Adrenal gland (tissue), 9 donors: ENCODE measurements at regions not wholly inside any gene's neighbourhood (a gene's known extent, or its start where the extent isn't known, plus 50 kb on each side); places are given as distances from the start of the nearest gene placed in this dataset.

Experiments used
- DNase-seq, 7 donors: peaks; one replicate each; pipeline ENCODE4 v3.0.0-alpha.2; 2019 to 2020
- H3K27ac ChIP-seq, 5 donors: fragments of 200-600 bp; sonication (generic) in 4 of 5; 1 replicate in 3 of 5; 2 replicates in 2 of 5; pipeline versions ENCODE4 v1.5.1 to v1.8.0; 2016 to 2020; ENCODE audit warnings: mild to moderate bottlenecking in 1 of 5
- H3K27me3 ChIP-seq: fragments of 200-600 bp; 2 replicates; pipeline ENCODE4 v1.8.0; 2021
- H3K36me3 ChIP-seq, 2 donors: fragments of 200-600 bp; replicated peaks in 1 of 2; 1 replicate in 1 of 2; 2 replicates in 1 of 2; pipeline versions ENCODE4 v1.5.1 to v1.8.0; 2018 to 2022
- H3K4me1 ChIP-seq, 2 donors: fragments of 200-600 bp; replicated peaks in 1 of 2; 1 replicate in 1 of 2; 2 replicates in 1 of 2; pipeline versions ENCODE4 v1.5.1 to v1.8.0; 2018 to 2021
- H3K4me3 ChIP-seq, 4 donors: fragments of 200-600 bp; sonication (generic) in 3 of 4; one replicate each; pipeline ENCODE4 v1.5.1; 2016 to 2018
- H3K9me3 ChIP-seq, 3 donors: fragments of 200-600 bp; sonication (generic) in 1 of 3; replicated peaks in 1 of 3; 1 replicate in 2 of 3; 2 replicates in 1 of 3; pipeline versions ENCODE4 v1.5.1 to v1.8.0; 2016 to 2021
- POLR2A ChIP-seq, 2 donors: fragments of 450-650 bp; IDR thresholded peaks; one replicate each; pipeline ENCODE4 v1.6.1; 2017; ENCODE audit warnings: antibody characterized with exemption in 2 of 2, mild to moderate bottlenecking in 2 of 2, moderate library complexity in 1 of 2
- WGBS, 4 donors: extraction: QIAGEN DNeasy Blood & Tissue Kit in 2 of 4; methylation state at CpG; one replicate each; pipeline versions ENCODE4 v1.1.5 to v1.1.7; 2013 to 2017; 5-methylcytosine and 5-hydroxymethylcytosine counted together
- intact Hi-C, 2 donors: fragments of 100-400 bp; cut with DNase I; formaldehyde crosslinking; loops; one replicate each; pipeline versions ENCODE4 v1.14.1 to v1.15.0; 2022 to 2023
- TF ChIP-seq, protein P1 (sequence below), 6 experiments: fragments of 450-650 bp in 4 of 6; fragments of 200-600 bp in 2 of 6; sonication (generic) in 1 of 6; IDR thresholded peaks; 1 replicate in 5 of 6; 2 replicates in 1 of 6; pipeline versions ENCODE4 v1.5.1 to v1.8.0; 2016 to 2021; ENCODE audit warnings: antibody characterized with exemption in 6 of 6, mild to moderate bottlenecking in 2 of 6, moderate library complexity in 1 of 6
- donor health status: healthy with polysubstance abuse.
- donor health status: Bipolar disorder and iron deficiency.
- donor health status: DM: yes; HTN: yes; CAD: no.
- donor health status: DM: no; HTN: no; CAD: no.
- donor health status: DM: no; HTN: no; CAD: no.

DNA sequence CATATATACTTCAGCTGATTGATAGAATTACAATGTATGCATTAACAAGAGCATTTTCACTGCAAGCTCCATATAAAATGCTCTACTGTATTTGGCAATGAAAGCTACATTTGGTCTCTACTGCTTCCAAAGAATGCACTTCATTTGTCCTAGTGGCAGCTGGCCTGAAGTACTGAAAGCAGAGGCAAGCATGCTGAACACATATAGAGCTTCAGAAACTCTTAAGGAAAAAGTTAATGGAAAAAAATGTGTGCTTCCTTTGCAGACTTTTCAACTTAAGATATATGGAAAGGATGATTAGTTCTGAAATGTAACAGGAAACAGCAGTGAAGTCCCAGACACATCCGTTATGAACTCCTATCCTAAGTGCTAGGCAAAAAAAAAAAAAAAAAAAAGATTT is 537.1 kb upstream of the POM121L12 start:
- intact Hi-C loops, result no loop called here
- H3K27ac ChIP-seq, result no peak overlapping the region
- 35 to 56% (median 45%) methylated on average over 1 of the region's 1 CpG for WGBS, 4 donors

DNA sequence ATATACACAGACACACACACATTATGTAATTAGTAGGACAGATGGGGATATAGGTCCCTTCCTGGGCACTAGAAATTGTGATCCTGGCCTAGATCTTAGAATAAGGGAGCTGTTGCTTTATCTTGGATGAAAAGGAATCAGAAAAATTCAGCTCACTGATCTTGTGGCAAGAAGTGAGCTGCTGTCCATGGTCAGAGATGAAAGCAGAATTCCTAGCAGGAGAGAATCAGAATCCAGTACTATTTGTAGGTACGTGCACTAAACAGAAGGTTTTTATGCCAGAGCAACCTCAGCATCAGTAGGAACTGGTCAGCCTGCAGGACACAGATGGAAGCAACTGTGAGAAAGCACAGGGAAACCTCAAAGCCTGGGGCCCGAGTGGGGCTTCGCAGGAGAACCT is 549.2 kb upstream of the POM121L12 start:
- WGBS, 4 donors, result 53 to 58% (median 56%) methylated on average over 3 of the region's 3 CpGs
- no peaks in the 10 kb centered on the region for H3K4me1 ChIP-seq
- H3K27ac ChIP-seq, result no peak overlapping the region
- no peaks in the 10 kb centered on the region for H3K9me3 ChIP-seq
- no peak for DNase-seq
- no peaks in the 10 kb centered on the region for H3K27me3 ChIP-seq
- no peak overlapping the region for H3K4me3 ChIP-seq
- no peak for TF ChIP-seq POLR2A (IDR thresholded peaks at IDR 0.05)
- TF ChIP-seq, protein P1, sequence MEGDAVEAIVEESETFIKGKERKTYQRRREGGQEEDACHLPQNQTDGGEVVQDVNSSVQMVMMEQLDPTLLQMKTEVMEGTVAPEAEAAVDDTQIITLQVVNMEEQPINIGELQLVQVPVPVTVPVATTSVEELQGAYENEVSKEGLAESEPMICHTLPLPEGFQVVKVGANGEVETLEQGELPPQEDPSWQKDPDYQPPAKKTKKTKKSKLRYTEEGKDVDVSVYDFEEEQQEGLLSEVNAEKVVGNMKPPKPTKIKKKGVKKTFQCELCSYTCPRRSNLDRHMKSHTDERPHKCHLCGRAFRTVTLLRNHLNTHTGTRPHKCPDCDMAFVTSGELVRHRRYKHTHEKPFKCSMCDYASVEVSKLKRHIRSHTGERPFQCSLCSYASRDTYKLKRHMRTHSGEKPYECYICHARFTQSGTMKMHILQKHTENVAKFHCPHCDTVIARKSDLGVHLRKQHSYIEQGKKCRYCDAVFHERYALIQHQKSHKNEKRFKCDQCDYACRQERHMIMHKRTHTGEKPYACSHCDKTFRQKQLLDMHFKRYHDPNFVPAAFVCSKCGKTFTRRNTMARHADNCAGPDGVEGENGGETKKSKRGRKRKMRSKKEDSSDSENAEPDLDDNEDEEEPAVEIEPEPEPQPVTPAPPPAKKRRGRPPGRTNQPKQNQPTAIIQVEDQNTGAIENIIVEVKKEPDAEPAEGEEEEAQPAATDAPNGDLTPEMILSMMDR (IDR thresholded peaks at IDR 0.05), result no peak
- intact Hi-C loops, result no loop called here
- no peaks in the 10 kb centered on the region for H3K36me3 ChIP-seq

More for the DNA sequence above, 537.1 kb upstream of the POM121L12 start:
- Histone ChIP-seq H3K4me3 (no peak overlapping the region), H3K9me3 (no peaks in the 10 kb centered on the region), H3K4me1 (no peaks in the 10 kb centered on the region), H3K36me3 (no peaks in the 10 kb centered on the region), H3K27me3 (no peaks in the 10 kb centered on the region)
- no peak for DNase-seq
- no peak for TF ChIP-seq POLR2A (IDR thresholded peaks at IDR 0.05)
- TF ChIP-seq, protein P1 (IDR thresholded peaks at IDR 0.05), result no peak

DNA sequence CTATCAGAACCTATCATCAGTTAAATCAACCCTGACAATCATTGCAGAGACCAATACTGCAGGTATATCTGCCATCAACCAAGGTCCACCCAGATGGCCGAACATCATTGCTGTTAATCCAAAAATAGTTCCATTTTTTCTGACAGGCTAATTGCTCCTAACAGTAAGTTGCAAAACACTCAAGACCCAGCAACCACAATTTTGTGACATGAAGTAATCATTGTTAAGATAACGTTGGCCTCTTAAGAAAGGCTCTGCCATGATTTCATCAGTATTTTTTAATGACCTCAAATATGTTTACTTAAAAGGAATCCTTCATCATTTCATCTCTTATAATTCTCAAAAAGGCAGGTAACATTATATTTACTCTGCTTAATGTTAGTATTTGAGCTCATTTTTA is 553.4 kb upstream of the POM121L12 start:
- Histone ChIP-seq H3K9me3 (no peaks in the 10 kb centered on the region), H3K4me1 (no peaks in the 10 kb centered on the region), H3K27me3 (no peaks in the 10 kb centered on the region), H3K4me3 (no peak overlapping the region), H3K36me3 (no peaks in the 10 kb centered on the region), H3K27ac (no peak overlapping the region)
- TF ChIP-seq POLR2A (IDR thresholded peaks at IDR 0.05), result no peak
- TF ChIP-seq, protein P1 (IDR thresholded peaks at IDR 0.05), result no peak
- DNase-seq, result no peak
- 51 to 67% (median 59%) methylated on average over 2 of the region's 2 CpGs for WGBS, 4 donors
- intact Hi-C loops, result no loop called here

DNA sequence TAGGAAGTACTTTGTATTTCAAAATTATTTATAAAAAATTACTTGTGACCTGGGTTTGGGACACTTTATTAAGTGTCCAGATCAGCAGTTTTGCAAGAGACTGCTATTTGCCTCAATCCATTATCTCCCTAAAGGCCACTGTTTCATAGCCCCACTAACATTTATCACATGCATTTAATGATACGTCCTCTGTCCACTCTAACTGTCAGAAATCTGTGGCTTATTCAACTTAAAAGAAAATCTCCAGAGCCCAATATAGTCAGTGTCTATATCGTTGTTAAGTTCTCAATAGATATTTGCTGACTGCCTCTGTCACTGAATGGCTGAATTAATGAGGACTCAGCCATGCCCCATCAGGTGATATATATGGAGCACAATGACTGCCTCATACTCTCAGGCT is 553.9 kb upstream of the POM121L12 start:
- TF ChIP-seq, protein P1 (IDR thresholded peaks at IDR 0.05), result no peak
- no peak for TF ChIP-seq POLR2A (IDR thresholded peaks at IDR 0.05)
- no peaks in the 10 kb centered on the region for H3K9me3 ChIP-seq
- no peak overlapping the region for H3K4me3 ChIP-seq
- 40 to 66% (median 48%) methylated on average over 2 of the region's 2 CpGs for WGBS, 4 donors
- no peak for DNase-seq
- H3K27me3 ChIP-seq, result no peaks in the 10 kb centered on the region
- intact Hi-C loops, result no loop called here
- H3K27ac ChIP-seq, result no peak overlapping the region
- no peaks in the 10 kb centered on the region for H3K36me3 ChIP-seq
- no peaks in the 10 kb centered on the region for H3K4me1 ChIP-seq
